ENCODE measurements at regions not wholly inside any gene's neighbourhood (a gene's known extent, or its start where the extent isn't known, plus 50 kb on each side); places are given as distances from the start of the nearest gene placed in this dataset.

- TF ChIP-seq, protein P1, sequence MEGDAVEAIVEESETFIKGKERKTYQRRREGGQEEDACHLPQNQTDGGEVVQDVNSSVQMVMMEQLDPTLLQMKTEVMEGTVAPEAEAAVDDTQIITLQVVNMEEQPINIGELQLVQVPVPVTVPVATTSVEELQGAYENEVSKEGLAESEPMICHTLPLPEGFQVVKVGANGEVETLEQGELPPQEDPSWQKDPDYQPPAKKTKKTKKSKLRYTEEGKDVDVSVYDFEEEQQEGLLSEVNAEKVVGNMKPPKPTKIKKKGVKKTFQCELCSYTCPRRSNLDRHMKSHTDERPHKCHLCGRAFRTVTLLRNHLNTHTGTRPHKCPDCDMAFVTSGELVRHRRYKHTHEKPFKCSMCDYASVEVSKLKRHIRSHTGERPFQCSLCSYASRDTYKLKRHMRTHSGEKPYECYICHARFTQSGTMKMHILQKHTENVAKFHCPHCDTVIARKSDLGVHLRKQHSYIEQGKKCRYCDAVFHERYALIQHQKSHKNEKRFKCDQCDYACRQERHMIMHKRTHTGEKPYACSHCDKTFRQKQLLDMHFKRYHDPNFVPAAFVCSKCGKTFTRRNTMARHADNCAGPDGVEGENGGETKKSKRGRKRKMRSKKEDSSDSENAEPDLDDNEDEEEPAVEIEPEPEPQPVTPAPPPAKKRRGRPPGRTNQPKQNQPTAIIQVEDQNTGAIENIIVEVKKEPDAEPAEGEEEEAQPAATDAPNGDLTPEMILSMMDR (IDR thresholded peaks at IDR 0.05), result no peak
- H3K9ac ChIP-seq (ENCODE audit: insufficient read depth, low read length, poor library complexity, severe bottlenecking), result no peak overlapping the region
- no peaks in the 10 kb centered on the region for H3K36me3 ChIP-seq (replicated peaks in 1 of 2; ENCODE audit: control insufficient read depth in 1 of 2, insufficient read depth in 2 of 2, low read length in 2 of 2)
- intact Hi-C loops (cut with micrococcal nuclease), result no loop called here
- no peaks in the 10 kb centered on the region for H3K27me3 ChIP-seq (ENCODE audit: control insufficient read depth in 2 of 2, insufficient read depth in 2 of 2, low read length in 2 of 2)
- WGBS (ENCODE audit: insufficient coverage), result 29% methylated on average over 1 of the region's 6 CpGs
- no peak overlapping the region for H3K27ac ChIP-seq (ENCODE audit: low read depth in 1 of 2, low read length in 2 of 2)
- H4K20me1 ChIP-seq (ENCODE audit: insufficient read depth, low read length), result no peaks in the 10 kb centered on the region
- H2AFZ ChIP-seq (ENCODE audit: insufficient read depth, low read depth, low read length, poor library complexity, severe bottlenecking), result no peak overlapping the region
- no peak overlapping the region for H3K4me3 ChIP-seq (replicated peaks in 1 of 3; ENCODE audit: low read depth in 2 of 3, low read length in 3 of 3)
- H3K4me1 Mint-ChIP-seq, result no peaks in the 10 kb centered on the region
- H3K79me2 ChIP-seq (ENCODE audit: insufficient read depth, low read length), result no peaks in the 10 kb centered on the region
- DNase-seq, result no peak
- H3K9me3 ChIP-seq (replicated peaks in 1 of 2; ENCODE audit: control insufficient read depth in 1 of 2, insufficient read depth in 1 of 2, low read length in 2 of 2), result no peaks in the 10 kb centered on the region
- no peaks in the 10 kb centered on the region for H3K4me1 ChIP-seq (ENCODE audit: control insufficient read depth in 1 of 2, insufficient read depth in 2 of 2, low read length in 2 of 2)
- H3K36me3 Mint-ChIP-seq, result no peaks in the 10 kb centered on the region
- no peak overlapping the region for H3K27ac Mint-ChIP-seq
- peaks cover 0 to 2% (median 0%) of the 10 kb centered on the region in 7 donors for H3K9me3 Mint-ChIP-seq
- no peak overlapping the region for H3K4me2 ChIP-seq (replicated peaks; ENCODE audit: extremely low read depth, low read length, poor library complexity, severe bottlenecking)
- no peaks in the 10 kb centered on the region for H3K27me3 Mint-ChIP-seq (ENCODE audit: low read depth in 3 of 3)
- H3K4me3 Mint-ChIP-seq, result no peak overlapping the region
Observed at GRCh38 chr1:72601035-72601674, 318.8 kb upstream of the NEGR1 start.

DNA sequence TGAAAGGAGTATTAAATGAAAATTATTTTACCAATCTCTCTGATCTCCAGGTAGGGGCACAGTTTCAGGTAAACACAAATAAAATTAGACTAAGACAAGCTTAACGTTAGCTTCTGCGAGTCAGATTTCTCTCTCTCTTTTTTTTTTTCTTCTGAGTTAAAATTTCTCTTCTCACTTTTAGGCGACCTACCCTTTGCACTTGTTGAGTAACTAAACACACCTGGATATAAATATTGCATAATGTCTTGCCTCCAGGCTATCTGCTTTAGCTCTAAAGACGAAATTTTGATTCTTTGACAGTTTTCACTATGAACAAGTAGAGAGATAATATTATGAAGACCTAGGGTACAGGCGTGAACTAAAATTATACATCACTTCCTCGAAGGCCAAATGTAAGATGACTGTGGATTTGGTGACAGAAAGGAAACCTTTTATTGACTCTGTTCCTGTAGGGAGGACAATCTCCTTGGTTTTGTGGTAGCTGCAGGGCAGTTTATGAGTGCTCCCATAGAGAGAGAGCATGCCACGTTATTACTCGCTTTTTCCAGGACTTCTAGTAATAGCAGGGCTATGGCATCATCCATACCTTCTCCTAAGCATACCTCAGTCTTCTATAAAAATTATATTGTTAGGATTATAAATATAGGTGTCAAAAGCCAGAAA lies 303.8 kb upstream of the NEGR1 start:
- H3K27me3 Mint-ChIP-seq (ENCODE audit: low read depth in 3 of 3), result no peaks in the 10 kb centered on the region
- no peak overlapping the region for H3K27ac ChIP-seq (ENCODE audit: low read depth in 1 of 2, low read length in 2 of 2)
- peaks cover 4% of the 10 kb centered on the region for H3K4me1 Mint-ChIP-seq
- no peak overlapping the region for H3K9ac ChIP-seq (ENCODE audit: insufficient read depth, low read length, poor library complexity, severe bottlenecking)
- no peak overlapping the region for H3K4me3 ChIP-seq (replicated peaks in 1 of 3; ENCODE audit: low read depth in 2 of 3, low read length in 3 of 3)
- intact Hi-C loops (cut with micrococcal nuclease), result no loop called here
- no peak overlapping the region for H2AFZ ChIP-seq (ENCODE audit: insufficient read depth, low read depth, low read length, poor library complexity, severe bottlenecking)
- no peaks in the 10 kb centered on the region for H3K36me3 Mint-ChIP-seq
- no peaks in the 10 kb centered on the region for H3K9me3 ChIP-seq (replicated peaks in 1 of 2; ENCODE audit: control insufficient read depth in 1 of 2, insufficient read depth in 1 of 2, low read length in 2 of 2)
- WGBS (ENCODE audit: insufficient coverage), result no CpG with 5 or more reads among the region's 8 CpGs
- no peak overlapping the region for H3K27ac Mint-ChIP-seq
- no peak overlapping the region for H3K4me2 ChIP-seq (replicated peaks; ENCODE audit: extremely low read depth, low read length, poor library complexity, severe bottlenecking)
- H3K27me3 ChIP-seq (ENCODE audit: control insufficient read depth in 2 of 2, insufficient read depth in 2 of 2, low read length in 2 of 2), result no peaks in the 10 kb centered on the region
- H3K4me3 Mint-ChIP-seq, result no peak overlapping the region
- DNase-seq, result no peak
- H3K4me1 ChIP-seq (ENCODE audit: control insufficient read depth in 1 of 2, insufficient read depth in 2 of 2, low read length in 2 of 2), result no peaks in the 10 kb centered on the region
- H3K79me2 ChIP-seq (ENCODE audit: insufficient read depth, low read length), result no peaks in the 10 kb centered on the region
- TF ChIP-seq, protein P1 (IDR thresholded peaks at IDR 0.05), result no peak
- peaks cover 0 to 4% (median 1%) of the 10 kb centered on the region in 7 donors for H3K9me3 Mint-ChIP-seq
- H3K36me3 ChIP-seq (replicated peaks in 1 of 2; ENCODE audit: control insufficient read depth in 1 of 2, insufficient read depth in 2 of 2, low read length in 2 of 2), result no peaks in the 10 kb centered on the region
- no peaks in the 10 kb centered on the region for H4K20me1 ChIP-seq (ENCODE audit: insufficient read depth, low read length)
